Left ventricle myocardium inferior (tissue), 1 donor: ENCODE measurements at regions not wholly inside any gene's neighbourhood (a gene's known extent, or its start where the extent isn't known, plus 50 kb on each side); places are given as distances from the start of the nearest gene placed in this dataset.
"Not testable (repeated sequence)": the region's sequence is repeated elsewhere in the genome, so short reads cannot be mapped to it uniquely, and the experiment has no call there.

Experiments used
- DNase-seq: peaks from one replicate; pipeline ENCODE4 v3.0.0-alpha.2; 2020
- H3K27ac ChIP-seq: fragments of 200-600 bp; replicated peaks from 2 replicates; pipeline ENCODE4 v1.8.0; 2021
- H3K27me3 ChIP-seq: fragments of 200-600 bp; 2 replicates; pipeline ENCODE4 v1.8.0; 2021; ENCODE audit warnings: low read depth
- H3K36me3 ChIP-seq: fragments of 200-600 bp; 2 replicates; pipeline ENCODE4 v1.8.0; 2021
- H3K4me1 ChIP-seq: fragments of 200-600 bp; 2 replicates; pipeline ENCODE4 v1.8.0; 2021
- H3K4me3 ChIP-seq: fragments of 200-600 bp; 2 replicates; pipeline ENCODE4 v1.8.0; 2021; ENCODE audit warnings: mild to moderate bottlenecking, moderate library complexity
- H3K9me3 ChIP-seq: fragments of 200-600 bp; replicated peaks from 2 replicates; pipeline ENCODE4 v1.8.0; 2021
- intact Hi-C: fragments of 100-400 bp; cut with micrococcal nuclease; formaldehyde crosslinking; loops from one replicate; pipeline ENCODE4 v1.11.0; 2022
- TF ChIP-seq, protein P1 (sequence below): fragments of 200-600 bp; IDR thresholded peaks from 2 replicates; pipeline ENCODE4 v1.8.0; 2021; ENCODE audit warnings: antibody characterized with exemption, mild to moderate bottlenecking, borderline replicate concordance
- donor health status: DM: no; HTN: yes; CAD: no; lungs with severe emphysema.

DNA sequence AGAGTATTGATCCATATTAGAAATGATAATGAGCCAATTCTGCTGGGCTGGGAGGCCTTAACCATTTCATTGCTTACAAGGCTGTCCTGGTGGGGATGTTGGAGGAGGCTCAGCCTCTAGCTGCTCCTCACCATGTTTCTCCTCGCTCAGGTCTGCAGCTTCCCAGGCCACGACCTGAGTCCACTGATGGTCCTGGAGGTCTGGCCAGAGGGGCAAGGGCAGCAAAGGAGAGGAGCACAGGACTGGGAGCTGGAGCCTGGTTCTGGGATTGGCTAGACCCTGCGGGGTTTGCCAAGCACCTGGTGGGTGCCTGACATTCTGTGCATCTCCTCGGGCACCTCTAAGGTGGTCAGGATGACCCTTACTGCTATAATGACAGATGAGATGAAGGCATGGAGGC is 92.6 kb downstream of the KIF26A start:
- Histone ChIP-seq H3K9me3 (peaks cover 36% of the 10 kb centered on the region), H3K4me1 (peaks cover 16% of the 10 kb centered on the region), H3K27ac (no peak overlapping the region), H3K36me3 (no peaks in the 10 kb centered on the region), H3K4me3 (no peak overlapping the region), H3K27me3 (no peaks in the 10 kb centered on the region)
- intact Hi-C loops: no loop called here
- no peak for DNase-seq
- TF ChIP-seq, protein P1, sequence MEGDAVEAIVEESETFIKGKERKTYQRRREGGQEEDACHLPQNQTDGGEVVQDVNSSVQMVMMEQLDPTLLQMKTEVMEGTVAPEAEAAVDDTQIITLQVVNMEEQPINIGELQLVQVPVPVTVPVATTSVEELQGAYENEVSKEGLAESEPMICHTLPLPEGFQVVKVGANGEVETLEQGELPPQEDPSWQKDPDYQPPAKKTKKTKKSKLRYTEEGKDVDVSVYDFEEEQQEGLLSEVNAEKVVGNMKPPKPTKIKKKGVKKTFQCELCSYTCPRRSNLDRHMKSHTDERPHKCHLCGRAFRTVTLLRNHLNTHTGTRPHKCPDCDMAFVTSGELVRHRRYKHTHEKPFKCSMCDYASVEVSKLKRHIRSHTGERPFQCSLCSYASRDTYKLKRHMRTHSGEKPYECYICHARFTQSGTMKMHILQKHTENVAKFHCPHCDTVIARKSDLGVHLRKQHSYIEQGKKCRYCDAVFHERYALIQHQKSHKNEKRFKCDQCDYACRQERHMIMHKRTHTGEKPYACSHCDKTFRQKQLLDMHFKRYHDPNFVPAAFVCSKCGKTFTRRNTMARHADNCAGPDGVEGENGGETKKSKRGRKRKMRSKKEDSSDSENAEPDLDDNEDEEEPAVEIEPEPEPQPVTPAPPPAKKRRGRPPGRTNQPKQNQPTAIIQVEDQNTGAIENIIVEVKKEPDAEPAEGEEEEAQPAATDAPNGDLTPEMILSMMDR: no peak

DNA sequence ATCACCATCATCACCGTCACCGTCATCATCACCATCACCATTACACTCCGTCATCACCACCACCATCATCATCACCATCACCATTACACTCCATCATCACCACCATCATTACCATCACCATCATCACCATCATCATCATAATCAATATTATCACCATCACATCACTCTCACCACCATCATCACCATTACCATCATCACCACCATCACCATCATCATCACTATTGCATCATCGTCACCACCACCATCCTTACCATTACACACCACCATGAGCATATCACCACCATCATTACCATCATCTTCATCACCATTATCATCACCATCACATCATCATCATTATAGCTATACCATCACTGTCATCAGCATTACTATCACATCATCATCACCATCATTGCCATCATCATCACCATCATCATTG is 93.7 kb downstream of the KIF26A start:
- no peak overlapping the region for H3K4me3 ChIP-seq
- no peaks in the 10 kb centered on the region for H3K36me3 ChIP-seq
- no peak overlapping the region for H3K27ac ChIP-seq
- H3K27me3 ChIP-seq: no peaks in the 10 kb centered on the region
- H3K9me3 ChIP-seq: peaks cover 43% of the 10 kb centered on the region
- no peak for DNase-seq
- intact Hi-C loops: no loop called here
- TF ChIP-seq, protein P1: no peak
- H3K4me1 ChIP-seq: peaks cover 8% of the 10 kb centered on the region

DNA sequence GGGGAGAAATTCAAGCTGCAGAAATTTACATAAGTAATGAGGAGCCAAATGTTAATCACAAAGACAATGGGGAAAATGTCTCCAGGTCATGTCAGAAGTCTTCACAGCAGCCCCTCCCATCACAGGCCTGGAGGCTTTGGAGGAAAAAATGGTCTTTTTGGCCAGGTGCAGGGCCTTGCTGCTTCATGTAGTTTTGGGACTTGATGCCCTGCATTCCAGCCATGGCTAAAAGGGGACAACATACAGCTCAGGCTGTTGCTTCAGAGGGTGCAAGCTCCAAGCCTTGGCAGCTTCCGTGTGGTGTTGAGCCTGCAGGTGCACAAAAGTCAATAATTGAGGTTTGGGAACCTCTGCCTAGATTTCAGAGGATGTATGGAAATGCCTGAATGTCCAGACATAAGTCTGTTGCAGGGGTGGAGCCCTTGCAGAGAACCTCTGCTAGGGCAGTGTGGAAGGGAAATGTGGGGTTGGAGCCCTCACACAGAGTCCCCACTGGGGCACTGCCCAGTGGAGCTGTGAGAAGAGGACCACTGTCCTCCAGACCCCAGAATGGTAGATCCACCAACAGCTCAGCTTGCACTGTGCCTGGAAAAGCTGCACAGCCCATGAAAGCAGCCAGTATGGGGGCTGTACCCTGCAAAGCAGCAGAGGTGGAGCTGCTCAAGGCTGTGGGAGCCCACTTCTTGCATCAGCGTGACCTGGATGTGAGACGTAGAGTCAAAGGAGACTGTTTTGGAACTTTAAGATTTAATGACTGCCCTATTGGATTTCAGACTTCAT is 95.8 kb downstream of the KIF26A start:
- DNase-seq, H3K4me3 ChIP-seq, H3K27ac ChIP-seq, intact Hi-C loops, H3K4me1 ChIP-seq, H3K27me3 ChIP-seq, H3K36me3 ChIP-seq: not testable (repeated sequence)
- H3K9me3 ChIP-seq: peaks cover 41% of the 10 kb centered on the region

DNA sequence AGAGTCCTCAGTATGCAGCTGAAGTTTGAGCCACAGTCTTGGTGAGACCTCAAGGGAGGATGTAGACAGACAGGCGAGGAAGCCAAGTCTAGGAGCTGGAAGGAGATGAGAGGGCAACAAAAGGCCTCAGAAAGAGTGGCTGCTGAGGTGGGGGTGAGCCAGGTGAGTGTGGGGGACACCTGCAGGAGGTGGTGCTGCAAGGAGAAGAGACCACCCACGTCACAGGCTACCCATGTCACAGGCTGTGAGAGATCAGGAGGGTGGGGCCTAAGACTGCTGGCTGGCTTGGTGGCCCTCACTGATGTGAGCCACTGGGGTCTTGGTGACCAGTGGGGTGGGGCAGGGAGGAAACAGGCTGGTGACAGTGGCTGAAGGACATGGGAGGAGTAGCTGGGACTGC is 97.3 kb downstream of the KIF26A start:
- TF ChIP-seq, protein P1: no peak
- DNase-seq: no peak
- intact Hi-C loops: no loop called here

DNA sequence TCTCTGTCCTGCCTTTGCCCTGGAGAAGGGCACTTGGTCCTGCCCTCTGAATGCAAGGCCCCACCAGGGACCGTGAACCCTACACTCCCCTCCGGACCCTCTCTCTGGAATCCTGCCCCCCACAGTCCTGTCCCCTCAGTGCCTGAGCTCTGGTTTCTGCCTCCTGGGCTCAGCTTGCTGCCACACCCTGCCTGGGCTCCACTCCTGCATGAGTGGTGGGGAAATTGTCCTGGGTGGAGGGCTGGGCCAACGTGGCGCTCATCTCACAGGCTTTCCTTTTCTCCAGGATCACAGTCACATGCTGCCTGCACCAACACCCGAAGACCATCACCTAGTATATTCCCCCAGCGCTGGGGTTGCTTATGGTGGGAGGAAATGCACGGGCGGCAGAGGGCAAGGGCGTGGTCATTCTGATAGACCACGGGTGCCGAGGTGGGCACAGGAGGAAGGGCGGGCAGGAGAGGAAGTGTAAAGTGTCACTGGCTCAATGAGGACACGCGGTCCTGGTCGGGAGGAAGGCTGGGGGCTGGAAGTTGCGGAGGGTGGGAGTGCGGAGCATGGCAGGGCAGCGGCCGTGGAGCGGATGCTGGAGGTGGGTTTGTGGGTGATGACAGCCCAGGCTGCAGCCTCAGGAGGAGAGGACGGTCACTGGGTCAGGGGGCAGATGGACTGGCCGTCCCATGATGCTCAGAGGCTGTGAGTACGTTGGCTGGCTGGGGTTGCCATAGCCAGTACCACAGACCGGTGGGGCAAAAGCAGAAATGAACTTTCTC is 99.5 kb downstream of the KIF26A start:
- no peak overlapping the region for H3K27ac ChIP-seq
- intact Hi-C loops: no loop called here
- no peak for DNase-seq
- no peaks in the 10 kb centered on the region for H3K36me3 ChIP-seq
- no peaks in the 10 kb centered on the region for H3K4me1 ChIP-seq
- no peak overlapping the region for H3K4me3 ChIP-seq
- peaks cover 38% of the 10 kb centered on the region for H3K9me3 ChIP-seq
- TF ChIP-seq, protein P1: no peak
- H3K27me3 ChIP-seq: peaks cover 16% of the 10 kb centered on the region

More for the DNA sequence above, 97.3 kb downstream of the KIF26A start:
- Histone ChIP-seq H3K4me1 (peaks cover 1% of the 10 kb centered on the region), H3K9me3 (peaks cover 41% of the 10 kb centered on the region), H3K27ac (no peak overlapping the region), H3K27me3 (peaks cover 16% of the 10 kb centered on the region), H3K36me3 (no peaks in the 10 kb centered on the region), H3K4me3 (no peak overlapping the region)
